Smooth muscle cell (in vitro differentiated cells): ENCODE measurements at regions not wholly inside any gene's neighbourhood (a gene's known extent, or its start where the extent isn't known, plus 50 kb on each side); places are given as distances from the start of the nearest gene placed in this dataset.

ENCODE experiments used
- DNase-seq: peaks from one replicate; lab custom pipeline; 2025; ENCODE audit not compliant: unreplicated experiment; lab: John Stamatoyannopoulos, UW
- H2AFZ ChIP-seq: fragments of 200-600 bp; sonication (generic); 2 replicates; pipeline ENCODE4 v1.6.0; 2016; ENCODE audit warnings: antibody characterized with exemption, low read depth, mild to moderate bottlenecking
- H3F3A ChIP-seq: fragments of 200-600 bp; sonication (generic); 2 replicates; pipeline ENCODE4 v1.6.0; 2017; ENCODE audit warnings: antibody characterized with exemption, low read depth
- H3K27ac ChIP-seq: fragments of 200-600 bp; sonication (generic); 2 replicates; pipeline ENCODE4 v1.5.1; 2016; ENCODE audit warnings: low read depth, mild to moderate bottlenecking
- H3K27me3 ChIP-seq: fragments of 200-600 bp; sonication (generic); 2 replicates; pipeline ENCODE4 v1.6.1; 2016; ENCODE audit warnings: low read depth, mild to moderate bottlenecking
- H3K36me3 ChIP-seq: fragments of 200-600 bp; sonication (generic); 2 replicates; pipeline ENCODE4 v1.5.1; 2016; ENCODE audit warnings: low read depth
- H3K4me1 ChIP-seq: fragments of 200-600 bp; sonication (generic); 2 replicates; pipeline ENCODE4 v1.5.1; 2016; ENCODE audit warnings: low read depth
- H3K4me2 ChIP-seq: fragments of 200-600 bp; sonication (generic); 2 replicates; pipeline ENCODE4 v1.6.0; 2016; ENCODE audit warnings: mild to moderate bottlenecking
- H3K4me3 ChIP-seq: fragments of 200-600 bp; sonication (generic); 2 replicates; pipeline ENCODE4 v1.5.1; 2016; ENCODE audit warnings: mild to moderate bottlenecking
- H3K79me2 ChIP-seq: fragments of 200-600 bp; sonication (generic); 2 replicates; pipeline ENCODE4 v1.6.0; 2016; ENCODE audit warnings: low read depth, mild to moderate bottlenecking
- H3K9ac ChIP-seq: fragments of 200-600 bp; sonication (generic); 2 replicates; pipeline ENCODE4 v1.6.0; 2016; ENCODE audit warnings: low read depth
- H3K9me3 ChIP-seq: fragments of 200-600 bp; sonication (generic); replicated peaks from 2 replicates; pipeline ENCODE4 v1.5.1; 2016; ENCODE audit warnings: low read depth
- H4K20me1 ChIP-seq: fragments of 200-600 bp; sonication (generic); 2 replicates; pipeline ENCODE4 v1.6.0; 2016; ENCODE audit warnings: low read depth
- CTCF ChIP-seq: fragments of 200-600 bp; sonication (generic); IDR thresholded peaks from 2 replicates; pipeline ENCODE4 v1.5.1; 2017; ENCODE audit warnings: borderline replicate concordance, mild to moderate bottlenecking, antibody characterized with exemption; ENCODE audit not compliant: insufficient read depth, poor library complexity, severe bottlenecking
- WGBS: methylation state at CpG from one replicate; pipeline ENCODE4 v1.1.7; 2016; ENCODE audit warnings: low lambda C conversion rate; 5-methylcytosine and 5-hydroxymethylcytosine counted together

DNA sequence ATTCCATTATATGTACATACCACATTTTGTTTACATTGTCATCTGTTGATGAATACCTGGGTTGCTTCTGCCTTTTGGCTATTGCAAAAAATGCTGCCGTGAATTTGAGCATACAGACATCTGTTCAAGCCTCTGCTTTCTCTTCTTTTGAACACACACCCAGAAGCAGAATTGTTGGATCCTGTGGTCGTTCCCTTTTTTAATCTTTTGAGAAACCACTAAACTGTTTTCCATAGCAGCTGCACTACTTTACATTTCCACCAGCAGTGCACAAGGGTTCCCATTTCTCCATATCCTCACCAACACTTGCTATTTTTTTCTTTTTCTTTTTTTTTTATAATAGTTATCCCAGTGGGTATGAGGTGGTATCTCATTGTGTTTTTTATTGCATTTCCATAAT is 123.5 kb downstream of the TEX29 start:
- Histone ChIP-seq H3K4me1 (no peaks in the 10 kb centered on the region), H3K9me3 (peaks cover 7% of the 10 kb centered on the region), H3F3A (no peaks in the 10 kb centered on the region), H3K9ac (no peak overlapping the region), H3K36me3 (no peaks in the 10 kb centered on the region), H3K79me2 (no peaks in the 10 kb centered on the region), H4K20me1 (no peaks in the 10 kb centered on the region), H3K27me3 (no peaks in the 10 kb centered on the region), H3K4me3 (no peak overlapping the region), H3K27ac (no peak overlapping the region), H2AFZ (no peak overlapping the region), H3K4me2 (no peak overlapping the region)
- no peak for TF ChIP-seq CTCF
- DNase-seq = no peak
- 83% methylated on average over 2 of the region's 2 CpGs for WGBS

DNA sequence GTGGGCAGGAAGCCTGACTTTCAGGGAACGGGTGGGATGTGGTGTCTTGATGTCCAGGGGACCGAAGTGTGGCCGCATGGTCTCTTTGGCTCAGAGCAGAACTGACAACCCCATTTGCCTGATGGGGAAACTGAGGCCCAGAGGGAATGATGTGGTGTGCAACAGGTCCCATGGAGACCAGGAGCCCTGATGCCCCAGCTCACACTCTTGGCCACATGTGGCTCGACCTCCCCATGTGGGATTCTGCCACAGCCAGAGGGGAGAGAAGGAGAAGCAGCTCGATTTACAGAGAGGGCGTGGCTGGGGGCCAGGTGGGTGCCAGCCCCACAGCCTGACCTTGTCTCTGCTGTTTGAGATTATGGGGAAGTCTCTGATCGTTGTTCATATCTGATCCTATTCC is 128.1 kb downstream of the TEX29 start:
- TF ChIP-seq CTCF = no peak
- H3K36me3 ChIP-seq = no peaks in the 10 kb centered on the region
- no peaks in the 10 kb centered on the region for H3K4me1 ChIP-seq
- no peak overlapping the region for H3K4me3 ChIP-seq
- no peaks in the 10 kb centered on the region for H3F3A ChIP-seq
- no peak overlapping the region for H2AFZ ChIP-seq
- H3K9ac ChIP-seq = no peak overlapping the region
- no peaks in the 10 kb centered on the region for H4K20me1 ChIP-seq
- no peak overlapping the region for H3K4me2 ChIP-seq
- no peak overlapping the region for H3K27ac ChIP-seq
- WGBS = 85% methylated on average over 7 of the region's 7 CpGs
- no peaks in the 10 kb centered on the region for H3K79me2 ChIP-seq
- DNase-seq = no peak
- H3K27me3 ChIP-seq = peaks cover 17% of the 10 kb centered on the region
- peaks cover 7% of the 10 kb centered on the region for H3K9me3 ChIP-seq

DNA sequence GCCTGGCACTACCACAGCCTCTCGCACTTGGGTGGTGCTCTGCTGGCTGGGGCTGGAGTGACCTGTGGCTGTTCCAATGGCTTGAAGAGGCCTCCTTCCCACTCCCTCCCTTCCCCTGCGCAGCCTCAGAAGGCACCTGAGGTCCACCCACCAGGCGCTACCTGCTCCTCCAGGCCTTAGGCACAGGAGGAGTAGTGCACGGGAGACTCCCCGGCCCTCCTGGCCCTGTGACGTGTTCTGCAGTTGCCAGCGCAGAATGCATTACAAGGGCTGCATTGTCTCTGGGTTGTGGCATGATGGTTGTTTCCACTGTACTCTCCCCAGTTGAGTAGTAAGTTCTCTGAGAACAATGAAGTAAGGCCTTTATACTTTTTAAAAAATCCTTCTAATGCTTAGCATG is 128.6 kb downstream of the TEX29 start:
- no peaks in the 10 kb centered on the region for H3K4me1 ChIP-seq
- no peak for TF ChIP-seq CTCF
- H3K36me3 ChIP-seq = no peaks in the 10 kb centered on the region
- H3K4me3 ChIP-seq = no peak overlapping the region
- WGBS = 96% methylated on average over 7 of the region's 7 CpGs
- H3K4me2 ChIP-seq = no peak overlapping the region
- H3K79me2 ChIP-seq = no peaks in the 10 kb centered on the region
- H2AFZ ChIP-seq = no peak overlapping the region
- H3K27ac ChIP-seq = no peak overlapping the region
- no peak overlapping the region for H3K9ac ChIP-seq
- no peaks in the 10 kb centered on the region for H3F3A ChIP-seq
- H3K9me3 ChIP-seq = peaks cover 7% of the 10 kb centered on the region
- DNase-seq = no peak
- H4K20me1 ChIP-seq = no peaks in the 10 kb centered on the region
- peaks cover 22% of the 10 kb centered on the region for H3K27me3 ChIP-seq

DNA sequence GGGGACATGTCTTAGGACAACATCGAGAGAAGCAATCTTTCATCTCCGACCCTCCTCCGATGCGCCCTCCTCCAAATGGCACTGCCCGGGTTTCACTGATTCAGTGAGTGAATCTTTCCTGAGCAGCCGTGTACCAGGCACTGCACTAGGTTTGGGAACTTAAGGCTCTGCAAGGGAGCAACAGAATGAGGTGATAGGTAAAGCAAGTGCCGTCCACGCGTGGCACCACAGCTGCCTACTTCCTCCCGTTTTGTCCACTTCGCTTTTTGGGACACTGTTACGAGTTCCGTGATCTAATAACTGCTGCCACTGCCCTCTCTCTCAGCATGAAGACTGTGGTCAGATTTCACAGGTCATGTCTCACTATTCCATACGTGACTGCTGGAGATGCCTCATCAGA is 131.0 kb downstream of the TEX29 start:
- WGBS = 95% methylated on average over 14 of the region's 14 CpGs

More for the DNA sequence above, 131.0 kb downstream of the TEX29 start:
- no peaks in the 10 kb centered on the region for H4K20me1 ChIP-seq
- no peak overlapping the region for H3K27ac ChIP-seq
- H3K4me1 ChIP-seq = no peaks in the 10 kb centered on the region
- H3K27me3 ChIP-seq = peaks cover 25% of the 10 kb centered on the region
- H3K9me3 ChIP-seq = peaks cover 7% of the 10 kb centered on the region
- no peak for DNase-seq
- no peaks in the 10 kb centered on the region for H3K79me2 ChIP-seq
- H3K36me3 ChIP-seq = no peaks in the 10 kb centered on the region
- TF ChIP-seq CTCF = no peak
- H3K4me3 ChIP-seq = no peak overlapping the region
- no peak overlapping the region for H3K4me2 ChIP-seq
- H3F3A ChIP-seq = no peaks in the 10 kb centered on the region
- no peak overlapping the region for H3K9ac ChIP-seq
- H2AFZ ChIP-seq = no peak overlapping the region
